ENCODE measurements at regions not wholly inside any gene's neighbourhood (a gene's known extent, or its start where the extent isn't known, plus 50 kb on each side); places are given as distances from the start of the nearest gene placed in this dataset.

- DNase-seq: no peak
Observed at GRCh38 chr10:4198216-4198615, 413.2 kb upstream of the KLF6 start.

GRCh38 chr10:4197676-4198075 is 412.7 kb upstream of the KLF6 start:
- no peak for DNase-seq

- DNase-seq: no peak
Observed at GRCh38 chr10:4196771-4197390, 411.9 kb upstream of the KLF6 start.

- no peak for DNase-seq
Observed at GRCh38 chr10:4196183-4196582, 411.2 kb upstream of the KLF6 start.

GRCh38 chr10:4195213-4195612 is 410.2 kb upstream of the KLF6 start:
- no peak for DNase-seq

- no peak for DNase-seq
Observed at GRCh38 chr10:4194231-4194630, 409.2 kb upstream of the KLF6 start.

- DNase-seq: no peak
Observed at GRCh38 chr10:4191894-4192293, 406.9 kb upstream of the KLF6 start.

GRCh38 chr10:4191354-4191753 is 406.3 kb upstream of the KLF6 start:
- DNase-seq: no peak

- no peak for DNase-seq
Observed at GRCh38 chr10:4190876-4191275, 405.9 kb upstream of the KLF6 start.

GRCh38 chr10:4189281-4189680 is 404.3 kb upstream of the KLF6 start:
- no peak for DNase-seq

- DNase-seq: no peak
Observed at GRCh38 chr10:4188406-4188805, 403.4 kb upstream of the KLF6 start.

- no peak for DNase-seq
Observed at GRCh38 chr10:4186849-4187540, 402.0 kb upstream of the KLF6 start.

- DNase-seq: peak; percentile 53 to 61
Observed at GRCh38 chr10:4183761-4184261, 398.8 kb upstream of the KLF6 start.

GRCh38 chr10:4181621-4182049 is 396.6 kb upstream of the KLF6 start:
- no peak for DNase-seq

GRCh38 chr10:4181081-4181480 is 396.1 kb upstream of the KLF6 start:
- DNase-seq: no peak

- peak in 1 of 2 donors; percentile 17 for DNase-seq
Observed at GRCh38 chr10:4177791-4178190, 392.8 kb upstream of the KLF6 start.

- no peak for DNase-seq
Observed at GRCh38 chr10:4176500-4177281, 391.7 kb upstream of the KLF6 start.

- no peak for DNase-seq
Observed at GRCh38 chr10:4174197-4174596, 389.2 kb upstream of the KLF6 start.

- peak; percentile 9 to 16 for DNase-seq
Observed at GRCh38 chr10:4170633-4171314, 385.8 kb upstream of the KLF6 start.

- no peak for DNase-seq
Observed at GRCh38 chr10:4170181-4170580, 385.2 kb upstream of the KLF6 start.

- no peak for DNase-seq
Observed at GRCh38 chr10:4169448-4169847, 384.4 kb upstream of the KLF6 start.

GRCh38 chr10:4167216-4167615 is 382.2 kb upstream of the KLF6 start:
- DNase-seq: no peak

All from right lung (tissue), 2 donors.